ENCODE measurements at regions not wholly inside any gene's neighbourhood (a gene's known extent, or its start where the extent isn't known, plus 50 kb on each side); places are given as distances from the start of the nearest gene placed in this dataset.

GRCh38 chr7:85765698-85766298, 578.9 kb upstream of the SEMA3D start (continued):
- TF ChIP-seq TCF12 (IDR thresholded peaks at IDR 0.05; ENCODE audit: low read depth, low read length) (no peak), KDM1A (IDR thresholded peaks at IDR 0.05; ENCODE audit: borderline replicate concordance, low read length) (no peak), SIN3A (conservative IDR thresholded peaks at IDR 0.05 in 1 of 2, IDR thresholded peaks at IDR 0.05 in 1 of 2; ENCODE audit: low read depth in 1 of 2, low read length in 2 of 2) (no peak), CEBPB (IDR thresholded peaks at IDR 0.05; ENCODE audit: low read depth, low read length) (no peak), BCL11A (IDR thresholded peaks at IDR 0.05; ENCODE audit: low read depth in 2 of 2, low read length in 2 of 2) (no peak)

All from H1 (cell line).